Esophagus squamous epithelium (tissue), 5 donors: ENCODE measurements at regions not wholly inside any gene's neighbourhood (a gene's known extent, or its start where the extent isn't known, plus 50 kb on each side); places are given as distances from the start of the nearest gene placed in this dataset.

Experiments
- DNase-seq: peaks from one replicate; lab custom pipeline; 2025; lab: John Stamatoyannopoulos, UW
- H3K27ac ChIP-seq, 4 donors: fragments of 200-600 bp; sonication (generic); one replicate each; pipeline ENCODE4 v1.5.1; 2016 to 2019; ENCODE audit warnings: mild to moderate bottlenecking in 1 of 4
- H3K27me3 ChIP-seq, 4 donors: fragments of 200-600 bp; sonication (generic); 1 replicate in 3 of 4; 2 replicates in 1 of 4; pipeline versions ENCODE4 v1.5.1 to v1.6.0; 2017 to 2021; ENCODE audit warnings: antibody characterized with exemption in 1 of 4
- H3K36me3 ChIP-seq, 3 donors: fragments of 200-600 bp; sonication (generic); one replicate each; pipeline ENCODE4 v1.5.1; 2016 to 2019
- H3K4me1 ChIP-seq, 3 donors: fragments of 200-600 bp; sonication (generic); one replicate each; pipeline ENCODE4 v1.5.1; 2017 to 2019
- H3K4me3 ChIP-seq, 4 donors: fragments of 200-600 bp; sonication (generic); 1 replicate in 3 of 4; 2 replicates in 1 of 4; pipeline ENCODE4 v1.5.1; 2016 to 2019; ENCODE audit warnings: mild to moderate bottlenecking in 2 of 4, moderate library complexity in 1 of 4
- H3K9me3 ChIP-seq, 3 donors: fragments of 200-600 bp; sonication (generic); one replicate each; pipeline ENCODE4 v1.5.1; 2016 to 2019
- POLR2A ChIP-seq, 4 donors: fragments of 450-650 bp; IDR thresholded peaks; one replicate each; pipeline ENCODE4 v1.6.1; 2017; ENCODE audit warnings: antibody characterized with exemption in 4 of 4, mild to moderate bottlenecking in 4 of 4, moderate library complexity in 3 of 4
- WGBS, 2 donors: methylation state at CpG; one replicate each; pipeline ENCODE4 v1.1.5; 2018; 5-methylcytosine and 5-hydroxymethylcytosine counted together
- intact Hi-C: fragments of 100-400 bp; cut with DNase I; formaldehyde crosslinking; loops from one replicate; pipeline ENCODE4 v1.15.0; 2022
- TF ChIP-seq, protein P1 (sequence below), 6 experiments: fragments of 450-650 bp in 4 of 6; fragments of 200-600 bp in 2 of 6; sonication (generic) in 2 of 6; IDR thresholded peaks; one replicate each; pipeline ENCODE4 v1.5.1; 2016 to 2019; ENCODE audit warnings: antibody characterized with exemption in 6 of 6, mild to moderate bottlenecking in 4 of 6, moderate library complexity in 4 of 6
- donor health status: DM: yes; HTN: yes; CAD: no.

GRCh38 chr5:5676218-5676617 lies 253.7 kb downstream of the ICE1 start:
- no peak for TF ChIP-seq POLR2A (IDR thresholded peaks at IDR 0.05)
- TF ChIP-seq, protein P1, sequence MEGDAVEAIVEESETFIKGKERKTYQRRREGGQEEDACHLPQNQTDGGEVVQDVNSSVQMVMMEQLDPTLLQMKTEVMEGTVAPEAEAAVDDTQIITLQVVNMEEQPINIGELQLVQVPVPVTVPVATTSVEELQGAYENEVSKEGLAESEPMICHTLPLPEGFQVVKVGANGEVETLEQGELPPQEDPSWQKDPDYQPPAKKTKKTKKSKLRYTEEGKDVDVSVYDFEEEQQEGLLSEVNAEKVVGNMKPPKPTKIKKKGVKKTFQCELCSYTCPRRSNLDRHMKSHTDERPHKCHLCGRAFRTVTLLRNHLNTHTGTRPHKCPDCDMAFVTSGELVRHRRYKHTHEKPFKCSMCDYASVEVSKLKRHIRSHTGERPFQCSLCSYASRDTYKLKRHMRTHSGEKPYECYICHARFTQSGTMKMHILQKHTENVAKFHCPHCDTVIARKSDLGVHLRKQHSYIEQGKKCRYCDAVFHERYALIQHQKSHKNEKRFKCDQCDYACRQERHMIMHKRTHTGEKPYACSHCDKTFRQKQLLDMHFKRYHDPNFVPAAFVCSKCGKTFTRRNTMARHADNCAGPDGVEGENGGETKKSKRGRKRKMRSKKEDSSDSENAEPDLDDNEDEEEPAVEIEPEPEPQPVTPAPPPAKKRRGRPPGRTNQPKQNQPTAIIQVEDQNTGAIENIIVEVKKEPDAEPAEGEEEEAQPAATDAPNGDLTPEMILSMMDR (IDR thresholded peaks at IDR 0.05) = no peak
- WGBS, 2 donors = 71 to 76% methylated on average over 3 of the region's 3 CpGs
- H3K27ac ChIP-seq = no peak overlapping the region

DNA sequence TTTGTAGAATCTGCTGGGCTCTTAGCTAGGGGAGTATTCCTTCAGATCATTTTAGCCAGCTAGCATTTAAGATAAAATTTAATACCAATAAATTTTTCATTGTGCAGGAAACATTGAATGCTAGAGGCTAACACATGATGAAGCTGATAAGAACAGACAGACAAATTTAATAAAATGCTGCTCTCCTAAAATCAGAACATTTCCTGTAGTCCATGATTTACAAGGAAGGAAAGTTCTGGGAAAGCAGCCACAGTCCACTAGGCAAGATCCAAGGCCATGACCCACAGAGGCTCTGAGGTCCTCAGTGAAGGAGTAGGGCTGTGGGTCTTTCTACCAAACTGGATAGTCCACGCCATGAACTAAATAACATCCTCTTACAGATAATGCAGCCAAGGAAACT lies 253.0 kb downstream of the ICE1 start:
- intact Hi-C loops = no loop called here
- H3K4me1 ChIP-seq = no peaks in the 10 kb centered on the region
- WGBS, 2 donors = 46 to 80% methylated on average over 1 of the region's 1 CpG
- H3K36me3 ChIP-seq = no peaks in the 10 kb centered on the region
- H3K4me3 ChIP-seq = no peak overlapping the region
- no peak overlapping the region for H3K27ac ChIP-seq
- DNase-seq = no peak
- no peaks in the 10 kb centered on the region for H3K27me3 ChIP-seq
- H3K9me3 ChIP-seq = no peaks in the 10 kb centered on the region
- no peak for TF ChIP-seq POLR2A (IDR thresholded peaks at IDR 0.05)
- TF ChIP-seq, protein P1 (IDR thresholded peaks at IDR 0.05) = no peak

More at GRCh38 chr5:5676218-5676617, 253.7 kb downstream of the ICE1 start:
- Histone ChIP-seq H3K9me3 (no peaks in the 10 kb centered on the region), H3K4me3 (no peak overlapping the region), H3K4me1 (no peaks in the 10 kb centered on the region), H3K27me3 (no peaks in the 10 kb centered on the region), H3K36me3 (no peaks in the 10 kb centered on the region)
- intact Hi-C loops = no loop called here
- DNase-seq = no peak

DNA sequence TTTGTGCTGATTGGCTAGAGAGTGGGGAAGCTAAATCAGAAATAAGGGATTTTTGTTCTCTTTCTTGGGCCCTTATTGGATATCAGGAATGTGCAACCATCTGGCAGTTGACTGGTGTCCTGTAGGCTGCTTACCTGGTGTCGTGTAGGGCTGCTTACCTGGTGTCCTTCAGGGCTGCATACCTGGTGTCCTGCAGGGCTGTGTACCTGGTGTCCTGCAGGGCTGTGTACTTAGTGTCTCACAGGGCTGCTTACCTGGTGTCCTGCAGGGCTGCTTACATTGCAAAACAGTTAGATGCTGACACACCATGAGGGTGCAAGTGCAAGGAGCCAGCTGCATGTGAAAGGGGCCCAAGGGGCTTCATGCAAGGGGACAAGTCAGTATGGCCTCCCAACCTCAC lies 249.3 kb downstream of the ICE1 start:
- Histone ChIP-seq H3K36me3 (no peaks in the 10 kb centered on the region), H3K9me3 (no peaks in the 10 kb centered on the region), H3K4me1 (no peaks in the 10 kb centered on the region), H3K27ac (no peak overlapping the region), H3K27me3 (no peaks in the 10 kb centered on the region), H3K4me3 (no peak overlapping the region)
- DNase-seq = no peak
- intact Hi-C loops = no loop called here
- WGBS, 2 donors = 60% methylated on average over 1 of the region's 1 CpG; no CpG with 5 or more reads in 1 of the 2 donors
- no peak for TF ChIP-seq POLR2A (IDR thresholded peaks at IDR 0.05)
- TF ChIP-seq, protein P1 (IDR thresholded peaks at IDR 0.05) = no peak

DNA sequence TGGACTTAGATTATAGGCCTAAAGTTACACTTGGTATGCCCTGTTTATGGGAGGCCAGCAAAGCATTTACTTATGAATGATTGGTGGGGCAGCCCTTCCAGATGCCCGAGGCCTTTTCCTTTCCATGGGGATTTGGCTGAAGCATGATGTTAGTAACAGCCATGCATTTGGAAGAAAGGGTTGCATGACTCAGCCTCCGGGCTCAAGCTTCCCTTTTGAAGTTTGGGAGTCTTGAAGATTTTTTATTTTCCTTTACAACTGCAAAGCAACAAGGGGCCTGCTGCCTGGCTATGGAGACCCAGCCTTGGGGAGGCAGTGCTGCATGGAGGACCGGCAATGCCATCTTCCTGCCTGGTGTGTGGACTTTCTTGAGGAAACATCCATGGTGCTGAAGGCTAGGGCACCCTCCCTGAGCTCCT lies 244.7 kb downstream of the ICE1 start:
- H3K27ac ChIP-seq = no peak overlapping the region
- TF ChIP-seq POLR2A (IDR thresholded peaks at IDR 0.05) = no peak
- TF ChIP-seq, protein P1 (IDR thresholded peaks at IDR 0.05) = no peak
- WGBS, 2 donors = 14 to 42% methylated on average over 2 to 3 of the region's 3 CpGs
- no peaks in the 10 kb centered on the region for H3K27me3 ChIP-seq
- intact Hi-C loops = no loop called here
- H3K4me3 ChIP-seq = no peak overlapping the region
- no peak for DNase-seq
- no peaks in the 10 kb centered on the region for H3K9me3 ChIP-seq
- H3K36me3 ChIP-seq = no peaks in the 10 kb centered on the region
- H3K4me1 ChIP-seq = peaks cover 0 to 5% (median 0%) of the 10 kb centered on the region in 3 donors

DNA sequence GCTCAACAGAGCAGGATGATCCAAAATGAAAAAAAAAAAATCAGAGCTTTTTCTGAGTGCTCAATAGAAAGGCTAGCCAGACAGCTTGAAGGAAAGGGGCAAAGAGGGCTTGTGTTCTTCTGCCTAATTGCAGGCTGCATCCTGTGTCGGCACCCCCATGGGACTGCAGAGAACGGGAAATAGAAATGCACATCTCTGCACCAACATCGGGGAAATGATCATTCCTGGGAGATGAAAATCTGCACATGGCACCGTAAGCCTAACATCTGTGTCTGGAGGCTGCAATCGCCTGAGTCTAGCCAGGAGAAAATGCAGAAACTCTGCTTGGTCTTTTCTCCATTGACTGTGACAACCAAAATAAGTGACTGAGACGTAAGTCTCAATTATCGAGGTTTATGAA lies 243.9 kb downstream of the ICE1 start:
- 58 to 64% methylated on average over 7 of the region's 7 CpGs for WGBS, 2 donors
- peaks cover 0 to 5% (median 0%) of the 10 kb centered on the region in 3 donors for H3K4me1 ChIP-seq
- no peak for TF ChIP-seq POLR2A (IDR thresholded peaks at IDR 0.05)
- TF ChIP-seq, protein P1 (IDR thresholded peaks at IDR 0.05) = no peak
- no peaks in the 10 kb centered on the region for H3K9me3 ChIP-seq
- intact Hi-C loops = no loop called here
- no peaks in the 10 kb centered on the region for H3K27me3 ChIP-seq
- DNase-seq = no peak
- H3K4me3 ChIP-seq = no peak overlapping the region
- no peaks in the 10 kb centered on the region for H3K36me3 ChIP-seq
- H3K27ac ChIP-seq = no peak overlapping the region
